K562 (cell line): ENCODE measurements at regions not wholly inside any gene's neighbourhood (a gene's known extent, or its start where the extent isn't known, plus 50 kb on each side); places are given as distances from the start of the nearest gene placed in this dataset.

Source experiments
- ATAC-seq: fragments of 200-7000 bp; cut with Tn5 transposase; 3 replicates; pipeline ENCODE4 v1.9.1; 2020; ENCODE audit warnings: moderate library complexity
- BruUV-seq: library from RNA; stranded (reverse); fragments of 400-500 nt; replicated peaks from 2 replicates; lab custom pipeline; 2021; lab: Mats Ljungman, UMichigan
- CTCF ChIA-PET: fragments of 300-600 bp; formaldehyde crosslinking; extraction: SDS; loops from one replicate; lab custom pipeline; 2021; ENCODE audit warnings: low intra/inter-chr PET ratio; lab: Yijun Ruan, JAX
- POLR2A ChIA-PET: fragments of 300-600, 350-650 bp; sonication (Branson Sonifier 250); formaldehyde crosslinking; extraction: SDS; loops from one replicate; lab custom pipeline; 2021; ENCODE audit warnings: antibody characterized with exemption, inconsistent platforms; lab: Yijun Ruan, JAX
- DNase-seq, 4 experiments: peaks; one replicate each; pipeline versions ENCODE4 v3.0.0 to v3.0.0-alpha.2; 2011 to 2018; ENCODE audit warnings: low spot score in 3 of 4, mixed read lengths in 3 of 4; ENCODE audit errors: extremely low read depth in 1 of 4
- FAIRE-seq: peaks from 2 replicates; lab custom pipeline; 2011; peaks lifted over from hg19 to GRCh38; lab: Jason Lieb, UNC
- H2AFZ ChIP-seq: 2 replicates; pipeline ENCODE4 v1.6.0; 2011; ENCODE audit warnings: low read depth, low read length, control low read depth, inconsistent platforms
- H3K27ac ChIP-seq: fragments of 200-600 bp; 3 replicates; pipeline ENCODE4 v1.8.0; 2011; ENCODE audit warnings: low read depth, mild to moderate bottlenecking, control low read depth, inconsistent platforms, low read length, moderate library complexity, mixed read lengths; ENCODE audit errors: extremely low read depth
- H3K27me3 ChIP-seq, 2 experiments: fragments of 300-600 bp in 1 of 2; 2 replicates in 1 of 2; 3 replicates in 1 of 2; pipeline versions ENCODE4 v1.6.0 to v1.8.0; 2011; ENCODE audit warnings: inconsistent platforms in 2 of 2, low read length in 2 of 2, mild to moderate bottlenecking in 1 of 2, mixed read lengths in 1 of 2, moderate library complexity in 1 of 2; ENCODE audit not compliant: control insufficient read depth in 2 of 2, insufficient read depth in 2 of 2
- H3K36me3 ChIP-seq: fragments of 300-600 bp; 3 replicates; pipeline ENCODE4 v1.8.0; 2011; ENCODE audit warnings: mild to moderate bottlenecking, low read length, inconsistent platforms; ENCODE audit not compliant: control insufficient read depth, insufficient read depth
- H3K4me1 ChIP-seq, 2 experiments: fragments of 200-600 bp in 1 of 2; replicated peaks in 1 of 2; 2 replicates in 1 of 2; 3 replicates in 1 of 2; pipeline versions ENCODE4 v1.5.1 to v1.8.0; 2011; ENCODE audit warnings: inconsistent platforms in 2 of 2, low read length in 2 of 2, mild to moderate bottlenecking in 1 of 2, mixed read lengths in 1 of 2, moderate library complexity in 1 of 2; ENCODE audit not compliant: control insufficient read depth in 2 of 2, insufficient read depth in 2 of 2
- H3K4me2 ChIP-seq: 2 replicates; pipeline ENCODE4 v1.6.1; 2011; ENCODE audit warnings: low read length, control low read depth, inconsistent platforms, mixed read lengths; ENCODE audit not compliant: insufficient read depth
- H3K4me3 ChIP-seq: fragments of 200-600 bp; sonication (generic), shearing (Covaris generic); 2 replicates; pipeline ENCODE4 v1.5.1; 2016; ENCODE audit warnings: control low read depth, inconsistent platforms
- H3K79me2 ChIP-seq: fragments of 200-600 bp; 3 replicates; pipeline ENCODE4 v1.8.0; 2011; ENCODE audit warnings: low read length, inconsistent platforms; ENCODE audit not compliant: control insufficient read depth, insufficient read depth
- H3K9ac ChIP-seq, 2 experiments: 2 replicates each; pipeline versions ENCODE4 v1.6.0 to v1.6.1; 2011; ENCODE audit warnings: low read depth in 2 of 2, low read length in 2 of 2, control low read depth in 1 of 2, inconsistent platforms in 1 of 2, mild to moderate bottlenecking in 1 of 2, mixed read lengths in 1 of 2; ENCODE audit not compliant: insufficient read depth in 1 of 2
- H3K9me1 ChIP-seq: one replicate; pipeline ENCODE4 v1.6.0; 2011; ENCODE audit warnings: inconsistent platforms, mild to moderate bottlenecking, low read length, moderate library complexity; ENCODE audit not compliant: control insufficient read depth, insufficient read depth
- H3K9me3 ChIP-seq: replicated peaks from 2 replicates; pipeline ENCODE4 v1.5.1; 2011; ENCODE audit warnings: low read depth, low read length, inconsistent platforms; ENCODE audit not compliant: control insufficient read depth, insufficient read depth
- H4K20me1 ChIP-seq: replicated peaks from 2 replicates; pipeline ENCODE4 v1.6.1; 2011; ENCODE audit warnings: low read length, inconsistent platforms, mixed read lengths; ENCODE audit not compliant: control insufficient read depth, insufficient read depth
- CREM ChIP-seq: IDR thresholded peaks from 2 replicates; pipeline ENCODE4 v1.6.1; 2014; ENCODE audit warnings: antibody characterized with exemption, low read depth
- EGR1 ChIP-seq: fragments of 450-650 bp; conservative IDR thresholded peaks from 2 replicates; pipeline ENCODE4 v1.6.1; 2017; ENCODE audit warnings: mild to moderate bottlenecking
- FOXK2 ChIP-seq, 2 experiments: fragments of 450-650 bp; IDR thresholded peaks in 1 of 2; conservative IDR thresholded peaks in 1 of 2; 2 replicates each; pipeline ENCODE4 v1.6.1; 2016; ENCODE audit warnings: low read depth in 2 of 2, mild to moderate bottlenecking in 1 of 2
- JUND ChIP-seq, 2 experiments: IDR thresholded peaks; 2 replicates in 1 of 2; 3 replicates in 1 of 2; pipeline ENCODE4 v1.6.1; 2011; ENCODE audit warnings: borderline replicate concordance in 2 of 2, low read depth in 2 of 2, low read length in 2 of 2, improper control_type of control experiment in 1 of 2, missing biosample characterization in 1 of 2, missing genetic modification characterization in 1 of 2, missing genetic modification reagents in 1 of 2
- NCOA6 ChIP-seq: fragments of 450-650 bp; IDR thresholded peaks from 2 replicates; pipeline ENCODE4 v1.6.1; 2017; ENCODE audit warnings: mild to moderate bottlenecking
- ZNF224 ChIP-seq: sonication (generic); formaldehyde crosslinking; IDR thresholded peaks from 2 replicates; pipeline ENCODE4 v1.8.0; 2022; ENCODE audit warnings: mild to moderate bottlenecking, missing genetic modification reagents
- WGBS: fragments of 100-300 bp; shearing (Covaris generic); methylation state at CpG from one replicate; pipeline ENCODE4 v1.1.6; 2016; ENCODE audit warnings: low coverage, mixed read lengths; ENCODE audit not compliant: insufficient coverage; ENCODE audit errors: missing lambda C conversion rate; 5-methylcytosine and 5-hydroxymethylcytosine counted together
- in situ Hi-C: fragments of 300-500 bp; cut with MboI; formaldehyde crosslinking; loops from 4 replicates; pipeline ENCODE4 v1.15.0; 2018; ENCODE audit warnings: inconsistent platforms, mixed read lengths
- intact Hi-C: fragments of 100-400 bp; cut with micrococcal nuclease; formaldehyde crosslinking; loops from 2 replicates; pipeline ENCODE4 v1.14.2; 2022
- TF ChIP-seq, protein P1 (sequence below), 2 experiments: IDR thresholded peaks in 1 of 2; conservative IDR thresholded peaks in 1 of 2; 2 replicates each; pipeline ENCODE4 v1.6.1; 2016; ENCODE audit warnings: low read depth in 2 of 2, mild to moderate bottlenecking in 1 of 2, missing compliant biosample characterization in 1 of 2, missing genetic modification characterization in 1 of 2, moderate library complexity in 1 of 2

DNA sequence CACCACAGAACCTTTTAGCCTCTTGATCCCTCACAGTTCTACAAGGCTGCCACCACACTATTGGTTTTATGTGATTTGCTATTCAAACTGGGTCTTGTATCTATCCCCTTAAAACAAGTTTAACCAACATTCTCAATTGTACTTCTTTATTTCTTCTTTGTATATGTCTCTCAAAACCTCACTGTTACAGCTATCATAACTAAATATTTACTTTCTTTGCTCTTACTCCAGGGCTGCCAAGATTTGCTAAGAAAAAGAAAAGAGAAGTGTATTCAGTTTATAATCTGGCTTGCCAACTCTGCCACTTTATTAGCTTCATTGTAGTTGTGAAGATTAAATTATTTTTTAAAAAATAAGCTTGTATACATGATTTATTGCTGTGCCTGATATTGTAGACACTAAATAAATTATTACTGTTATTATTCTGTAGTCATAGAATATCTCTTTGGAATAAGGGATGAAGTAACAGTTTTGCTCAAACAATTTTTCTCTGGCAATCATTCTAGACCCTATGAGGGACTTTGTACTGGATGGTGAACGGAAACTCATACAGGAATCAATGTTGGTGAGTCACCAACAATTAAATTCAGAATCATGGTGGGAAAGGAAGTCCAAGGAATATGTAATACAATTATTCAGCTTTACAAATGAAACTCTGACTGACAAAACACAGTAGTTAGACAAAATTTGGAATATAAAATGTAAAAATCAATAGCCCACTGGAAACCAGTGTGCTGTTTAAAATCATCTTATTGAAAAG is 127.1 kb upstream of the DCAF8L1 start:
- Histone ChIP-seq H3K27ac (no peak overlapping the region), H3K9ac (no peak overlapping the region), H3K9me1 (no peaks in the 10 kb centered on the region), H3K9me3 (no peaks in the 10 kb centered on the region), H3K27me3 (no peaks in the 10 kb centered on the region), H3K4me2 (no peak overlapping the region), H3K4me3 (no peak overlapping the region), H3K4me1 (no peaks in the 10 kb centered on the region), H4K20me1 (no peaks in the 10 kb centered on the region), H2AFZ (no peak overlapping the region), H3K36me3 (no peaks in the 10 kb centered on the region), H3K79me2 (no peaks in the 10 kb centered on the region)
- CTCF ChIA-PET: no interaction called here
- ATAC-seq: no peak
- intact Hi-C loops (no loop called here), in situ Hi-C loops (no loop called here)
- no TSS peak for BruUV-seq
- no peak for TF ChIP-seq ZNF224
- no peak for TF ChIP-seq JUND (IDR thresholded peaks at IDR 0.05; ENCODE audit: borderline replicate concordance, low read depth, low read length)
- no peak for TF ChIP-seq JUND (tag; IDR thresholded peaks at IDR 0.05; ENCODE audit: borderline replicate concordance, low read depth, low read length)
- TF ChIP-seq EGR1: no peak
- TF ChIP-seq FOXK2 (conservative IDR thresholded peaks at IDR 0.05 in 1 of 2, IDR thresholded peaks at IDR 0.05 in 1 of 2; ENCODE audit: low read depth in 2 of 2): no peak
- no peak for TF ChIP-seq CREM
- no peak for TF ChIP-seq NCOA6
- TF ChIP-seq, protein P1, sequence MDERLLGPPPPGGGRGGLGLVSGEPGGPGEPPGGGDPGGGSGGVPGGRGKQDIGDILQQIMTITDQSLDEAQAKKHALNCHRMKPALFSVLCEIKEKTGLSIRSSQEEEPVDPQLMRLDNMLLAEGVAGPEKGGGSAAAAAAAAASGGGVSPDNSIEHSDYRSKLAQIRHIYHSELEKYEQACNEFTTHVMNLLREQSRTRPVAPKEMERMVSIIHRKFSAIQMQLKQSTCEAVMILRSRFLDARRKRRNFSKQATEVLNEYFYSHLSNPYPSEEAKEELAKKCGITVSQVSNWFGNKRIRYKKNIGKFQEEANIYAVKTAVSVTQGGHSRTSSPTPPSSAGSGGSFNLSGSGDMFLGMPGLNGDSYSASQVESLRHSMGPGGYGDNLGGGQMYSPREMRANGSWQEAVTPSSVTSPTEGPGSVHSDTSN (CRISPR knock-in tag; IDR thresholded peaks at IDR 0.05; ENCODE audit: low read depth): no peak
- TF ChIP-seq, protein P1 (tag; conservative IDR thresholded peaks at IDR 0.05; ENCODE audit: low read depth): no peak
- DNase-seq: no peak
- POLR2A ChIA-PET: no interaction called here
- WGBS: 0% methylated on average over 1 of the region's 1 CpG
- FAIRE-seq: no peak
